ENCODE measurements at regions not wholly inside any gene's neighbourhood (a gene's known extent, or its start where the extent isn't known, plus 50 kb on each side); places are given as distances from the start of the nearest gene placed in this dataset.

DNA sequence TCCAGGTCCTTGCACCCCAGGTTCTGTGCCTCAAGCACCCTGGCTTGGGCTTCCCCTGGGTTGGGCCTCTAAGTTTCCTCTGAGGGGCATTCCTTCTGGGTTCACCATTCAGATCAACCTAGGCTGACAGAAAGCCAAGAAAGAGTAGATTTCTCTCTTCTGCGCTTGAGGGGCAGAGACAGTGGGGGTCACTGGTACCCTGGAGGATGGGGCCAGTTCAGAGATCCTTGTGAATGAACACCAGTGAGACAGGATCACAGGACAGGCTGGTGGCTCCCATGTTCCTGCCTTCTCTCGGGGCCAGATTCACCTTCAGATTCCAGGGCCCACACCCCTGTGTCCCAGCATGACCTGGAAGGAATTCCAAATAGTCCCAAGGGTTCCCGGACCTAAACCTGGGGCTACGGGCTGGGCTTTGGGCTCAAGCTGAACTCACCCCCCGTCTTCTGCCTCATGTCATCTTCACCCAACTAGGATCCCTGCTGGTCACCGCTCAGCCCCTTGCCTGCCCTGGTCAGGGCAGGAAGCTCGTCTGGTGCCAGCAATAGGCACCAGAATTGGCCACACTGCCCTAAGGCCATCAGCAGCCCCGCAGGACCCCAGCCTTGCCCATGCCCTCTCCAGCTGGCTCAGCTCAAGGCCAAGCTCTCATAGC, 91.8 kb upstream of the MVB12B start:
- in situ Hi-C loops (cut with MboI; ENCODE audit: low sequenced_read_pairs), result loop anchor here (25.0 kb wide), 1 partner anchor 823 kb away; no protein-coding TSS in a partner anchor

DNA sequence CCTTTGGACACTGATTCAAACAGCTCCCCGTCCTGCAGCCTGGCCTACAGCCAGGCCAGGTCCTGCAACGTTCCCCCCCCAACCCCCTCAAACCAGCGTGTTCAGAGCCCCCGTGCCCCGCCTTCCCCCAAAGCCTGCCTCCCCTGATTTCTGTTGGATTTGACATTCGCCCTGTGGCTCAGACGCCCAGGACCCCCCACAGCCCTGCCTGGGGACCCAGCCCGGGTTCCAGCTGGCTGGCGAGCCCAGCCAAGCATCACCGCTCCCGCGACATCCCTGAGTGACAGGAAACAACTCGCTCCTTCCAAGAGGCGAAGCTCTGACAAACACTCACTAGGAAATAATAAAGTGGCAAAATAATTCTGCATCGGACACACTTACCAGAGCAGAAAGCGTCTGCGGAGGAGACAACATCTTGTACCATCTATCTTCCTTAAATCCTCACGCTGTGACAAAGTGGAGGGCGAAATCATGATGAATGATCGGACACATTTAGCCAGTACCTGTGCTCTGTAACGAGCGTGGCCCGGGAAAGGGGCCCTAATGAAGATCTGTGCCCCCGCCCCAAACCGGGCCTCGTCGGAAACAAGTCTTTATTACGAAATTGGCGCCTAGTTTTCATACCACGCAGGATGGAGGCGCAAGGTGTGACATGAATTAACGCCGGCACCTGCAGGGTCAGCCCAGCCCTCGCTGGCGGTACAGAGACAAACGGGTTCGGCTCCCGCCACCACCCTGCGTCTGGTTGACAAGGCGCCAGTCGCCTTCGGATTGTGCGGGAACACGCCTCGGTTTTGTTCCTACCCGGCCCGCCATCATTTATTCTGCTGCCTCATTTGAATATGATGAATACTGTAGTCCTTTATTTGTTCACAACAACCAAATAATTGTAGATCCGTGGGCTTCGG, 91.0 kb upstream of the MVB12B start:
- in situ Hi-C loops (cut with MboI; ENCODE audit: low sequenced_read_pairs), result loop anchor here (25.0 kb wide), 1 partner anchor 823 kb away; no protein-coding TSS in a partner anchor

DNA sequence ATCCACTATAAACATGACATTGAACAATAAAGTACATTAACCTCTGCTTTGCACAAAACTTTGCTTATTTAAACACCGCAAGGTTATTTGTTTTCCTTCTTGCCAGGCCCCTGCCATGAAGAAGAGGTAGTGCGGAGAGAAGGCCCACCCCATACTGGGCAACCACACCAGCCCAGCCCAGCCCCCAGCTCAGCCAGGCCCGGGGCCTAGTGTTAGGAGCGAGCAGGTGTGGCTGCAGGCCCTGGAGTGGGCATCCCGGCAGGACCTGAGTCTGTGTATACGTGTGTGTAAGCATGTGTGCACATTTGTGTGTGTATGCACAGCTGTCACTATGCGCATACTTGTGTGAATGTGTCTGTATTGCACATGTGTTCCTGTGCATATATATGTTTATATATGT, 90.4 kb upstream of the MVB12B start:
- in situ Hi-C loops (cut with MboI; ENCODE audit: low sequenced_read_pairs), result loop anchor here (25.0 kb wide), 1 partner anchor 824 kb away; no protein-coding TSS in a partner anchor

DNA sequence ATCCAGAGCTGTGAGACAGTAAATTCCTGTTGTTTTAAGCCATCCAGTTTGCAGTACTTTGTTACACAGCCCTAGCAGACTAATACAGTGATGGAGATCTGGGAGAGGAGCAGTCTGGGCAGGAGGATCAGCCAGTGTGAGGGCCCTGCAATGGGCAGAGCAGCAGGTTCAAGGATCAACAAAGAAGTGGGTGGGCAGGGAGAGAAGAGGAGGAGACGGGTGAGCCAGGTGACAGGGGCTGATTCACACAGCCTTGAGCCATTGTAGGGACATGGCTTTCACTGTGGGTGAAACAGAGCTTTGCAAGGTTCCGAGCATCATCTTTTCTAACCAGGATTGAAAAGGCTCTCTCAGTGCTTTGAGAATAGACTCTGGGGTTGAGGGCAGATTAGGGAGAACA, 88.2 kb upstream of the MVB12B start:
- in situ Hi-C loops (cut with MboI; ENCODE audit: low sequenced_read_pairs), result loop anchor here (25.0 kb wide), 1 partner anchor 826 kb away; no protein-coding TSS in a partner anchor

DNA sequence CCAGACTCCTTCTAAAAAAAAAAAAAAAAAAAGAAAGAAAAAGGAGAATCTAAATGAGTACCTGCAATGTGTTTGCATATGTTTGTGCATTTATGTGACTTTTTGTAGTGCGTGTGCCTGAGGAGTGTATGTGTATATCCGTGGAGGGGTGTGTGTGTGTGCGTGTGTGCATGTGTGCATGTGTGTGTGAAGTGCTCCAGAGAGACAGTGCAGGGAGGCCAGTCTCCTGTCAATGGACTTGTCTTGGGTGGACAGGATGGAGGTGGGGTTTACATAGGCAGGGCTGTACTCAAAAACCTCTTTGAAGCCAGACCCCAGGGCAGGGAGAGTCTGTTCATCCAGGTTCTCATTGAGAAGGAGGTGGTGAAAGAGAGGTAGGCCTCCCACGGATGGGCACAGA, 87.1 kb upstream of the MVB12B start:
- in situ Hi-C loops (cut with MboI; ENCODE audit: low sequenced_read_pairs), result loop anchor here (25.0 kb wide), 1 partner anchor 827 kb away; no protein-coding TSS in a partner anchor

DNA sequence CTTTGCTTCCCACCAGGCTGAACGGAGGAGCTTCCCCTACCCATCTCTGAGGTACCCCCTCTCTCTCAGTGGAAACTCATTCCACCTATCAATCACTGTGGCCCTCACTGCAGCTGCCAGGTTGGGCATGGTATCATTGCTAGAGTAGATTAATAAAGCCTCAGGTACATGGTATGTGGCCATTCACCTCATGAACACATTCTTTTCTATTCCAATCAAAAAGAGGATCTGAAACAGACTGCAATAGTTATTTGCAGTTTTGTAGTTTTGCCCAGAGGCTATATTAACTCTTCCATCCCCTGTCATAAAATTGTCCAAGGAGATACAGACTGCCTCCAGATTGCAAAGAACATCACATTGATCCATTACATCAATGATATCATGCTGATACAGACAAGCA, 85.8 kb upstream of the MVB12B start:
- in situ Hi-C loops (cut with MboI; ENCODE audit: low sequenced_read_pairs), result loop anchor here (25.0 kb wide), 1 partner anchor 829 kb away; no protein-coding TSS in a partner anchor

DNA sequence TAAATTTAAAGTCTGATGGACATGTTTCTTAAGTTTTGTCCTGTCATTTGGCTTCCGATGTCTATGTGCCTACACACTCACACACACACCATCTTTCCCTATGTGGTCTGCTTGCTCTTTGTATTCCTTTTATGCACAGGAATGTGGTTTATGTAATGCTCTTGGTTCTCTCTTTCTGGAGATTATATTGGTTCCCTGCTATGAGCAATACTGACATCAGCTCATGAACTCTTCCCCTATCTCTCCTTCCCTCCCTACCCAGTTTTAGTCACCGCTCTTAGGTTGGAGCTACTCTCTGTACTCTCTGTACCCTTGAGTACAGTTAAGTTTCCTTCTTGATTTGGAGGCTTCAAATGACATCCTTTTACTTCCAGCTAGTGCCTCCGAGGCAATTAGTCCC, 77.9 kb upstream of the MVB12B start:
- in situ Hi-C loops (cut with MboI; ENCODE audit: low sequenced_read_pairs), result loop anchor here (25.0 kb wide), 1 partner anchor 836 kb away; no protein-coding TSS in a partner anchor

DNA sequence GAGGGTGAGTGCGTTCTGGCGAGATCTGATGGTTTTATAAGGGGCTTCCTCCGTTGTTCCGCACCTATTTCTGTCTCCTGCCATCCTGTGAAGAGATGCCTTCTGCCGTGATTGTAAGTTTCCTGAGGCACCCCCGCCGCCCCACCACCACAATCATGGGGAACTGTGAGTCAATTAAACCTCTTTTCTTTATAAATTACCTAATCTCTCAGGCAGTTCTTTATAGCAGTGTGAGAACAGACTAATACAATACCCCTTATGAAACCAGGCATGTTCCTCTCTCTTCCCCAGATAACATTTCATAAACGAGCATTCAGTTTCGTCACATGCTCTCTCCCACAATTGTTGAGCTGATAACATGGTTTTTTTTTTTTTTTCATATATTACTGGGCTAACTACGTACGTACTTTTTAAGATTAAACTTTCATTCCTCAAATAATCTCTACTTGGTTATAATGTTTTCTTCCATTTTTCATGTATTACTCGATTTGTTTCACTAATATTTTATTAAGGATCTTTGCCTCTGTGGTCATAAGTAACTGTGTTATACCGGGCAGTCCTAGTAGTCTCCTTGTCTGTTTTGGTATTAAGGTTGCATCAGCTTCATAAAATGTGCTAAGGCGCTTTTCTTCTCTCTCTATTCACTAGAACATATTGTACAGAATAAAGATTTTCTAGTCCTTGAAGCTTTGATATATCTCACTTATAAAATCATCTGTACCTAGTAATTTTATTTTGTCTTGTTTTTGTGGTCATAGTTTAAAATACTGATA, 64.9 kb upstream of the MVB12B start:
- in situ Hi-C loops (cut with MboI; ENCODE audit: low sequenced_read_pairs), result no loop called here

DNA sequence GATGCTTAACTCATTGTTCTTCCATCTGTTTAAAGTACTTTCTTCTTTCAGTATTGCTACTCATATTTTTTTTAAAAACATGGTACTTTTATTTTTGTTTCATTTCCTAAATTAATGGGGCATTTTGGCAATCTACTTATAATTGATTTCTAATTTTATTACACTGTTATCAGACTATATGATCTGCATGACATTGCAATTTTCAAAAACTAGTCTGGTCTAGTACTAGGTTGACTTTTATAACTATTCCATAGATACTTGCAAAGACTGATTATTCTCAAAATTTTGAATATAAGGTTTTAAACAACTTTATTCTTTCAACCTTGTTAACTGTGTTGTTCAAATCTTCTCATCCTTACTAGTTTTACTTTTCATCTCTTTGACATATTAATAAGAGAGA, 63.9 kb upstream of the MVB12B start:
- in situ Hi-C loops (cut with MboI; ENCODE audit: low sequenced_read_pairs), result no loop called here

DNA sequence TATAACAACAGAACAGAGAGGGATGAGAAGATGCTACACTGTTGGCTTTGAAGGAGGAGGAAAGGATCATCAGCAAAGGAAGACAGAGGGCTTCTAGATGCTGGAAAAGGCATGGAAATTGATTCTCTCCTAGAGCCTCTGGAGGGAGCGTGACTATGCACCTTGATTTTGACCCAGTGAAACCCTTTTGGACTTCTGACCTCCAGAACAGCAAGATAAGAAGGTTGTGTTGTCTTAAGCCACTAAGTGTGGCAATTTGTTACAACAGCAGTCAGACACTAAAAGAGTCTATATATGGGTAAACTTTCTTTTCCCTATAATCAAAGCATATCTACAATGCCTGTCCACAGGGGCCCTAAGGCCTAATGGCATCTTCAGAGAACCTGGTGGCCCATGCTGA, 56.1 kb upstream of the MVB12B start:
- in situ Hi-C loops (cut with MboI; ENCODE audit: low sequenced_read_pairs), result no loop called here

DNA sequence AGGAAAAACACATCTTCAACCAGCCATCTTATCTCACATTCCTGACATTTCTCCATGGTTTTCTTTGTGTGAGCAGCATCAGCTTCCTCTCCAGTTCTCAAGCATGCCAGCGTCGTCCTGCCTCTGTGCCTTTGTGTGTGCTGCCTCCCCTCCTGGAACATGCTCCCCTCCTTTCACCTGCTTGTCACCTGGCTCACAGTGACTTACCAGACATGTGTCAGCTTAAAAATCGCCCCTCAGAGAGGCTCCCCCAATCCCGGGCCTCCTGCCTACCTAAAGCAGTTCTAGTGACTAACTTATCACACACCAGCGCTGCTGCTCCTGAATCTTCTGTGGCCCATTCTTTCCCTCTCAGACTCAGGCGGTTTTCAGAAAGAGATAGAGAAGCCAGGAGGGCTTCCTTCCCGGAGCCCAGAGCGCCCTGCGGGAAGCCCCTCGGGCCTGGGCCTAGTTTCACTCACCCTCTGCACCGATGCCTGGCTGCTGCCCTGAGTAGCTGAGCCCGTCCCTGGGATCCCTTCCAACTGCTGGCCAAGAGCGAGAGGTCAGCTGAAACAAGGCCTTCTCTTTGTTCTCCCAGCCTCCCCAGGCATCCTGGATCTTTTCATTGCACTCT, 51.1 kb upstream of the MVB12B start:
- in situ Hi-C loops (cut with MboI; ENCODE audit: low sequenced_read_pairs), result no loop called here

DNA sequence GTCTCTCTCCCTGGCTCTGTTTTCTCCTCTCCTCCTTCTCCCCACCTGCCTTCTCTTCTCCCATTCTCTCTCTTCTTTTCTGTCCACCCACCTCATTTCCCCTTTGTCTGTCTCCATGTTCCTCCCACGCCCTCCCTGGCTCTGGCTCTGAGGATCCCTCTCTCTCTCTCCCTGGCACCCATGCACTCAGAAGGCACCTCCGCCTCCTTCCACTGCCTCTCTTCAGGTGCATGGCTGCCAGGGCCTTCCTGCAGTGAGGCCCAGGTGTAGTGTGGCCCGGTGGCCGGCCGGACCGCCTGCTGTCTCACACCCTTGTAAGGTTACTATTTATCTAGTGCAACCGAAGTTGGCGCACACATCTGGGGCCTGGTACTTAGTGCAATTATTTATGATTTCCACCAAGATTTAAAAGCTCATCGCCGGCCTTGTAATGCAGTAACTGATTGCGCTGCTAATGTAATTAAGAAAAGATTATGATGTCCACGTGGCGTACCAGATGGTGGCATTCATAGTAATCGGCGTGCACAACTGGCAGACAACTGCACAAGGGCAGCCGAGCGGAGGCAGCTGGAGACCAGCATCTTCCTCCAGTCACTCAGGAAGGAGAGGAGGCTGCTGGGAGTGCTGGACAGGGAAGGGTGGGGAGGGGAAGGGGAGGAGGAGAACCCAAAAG, 50.4 kb upstream of the MVB12B start:
- in situ Hi-C loops (cut with MboI; ENCODE audit: low sequenced_read_pairs), result no loop called here
